HepG2 (cell line): ENCODE measurements at regions not wholly inside any gene's neighbourhood (a gene's known extent, or its start where the extent isn't known, plus 50 kb on each side); places are given as distances from the start of the nearest gene placed in this dataset.

Experiments used
- ATAC-seq: fragments of 200-7000 bp; cut with Tn5 transposase; 3 replicates; pipeline ENCODE4 v1.9.1; 2020; ENCODE audit warnings: mild to moderate bottlenecking, moderate library complexity
- BruUV-seq: library from RNA; stranded (reverse); fragments of 400-500 nt; replicated peaks from 2 replicates; lab custom pipeline; 2021; lab: Mats Ljungman, UMichigan
- CTCF ChIA-PET: fragments of 300-600 bp; formaldehyde crosslinking; extraction: SDS; loops from one replicate; lab custom pipeline; 2021; ENCODE audit warnings: low total read pairs, inconsistent platforms, low intra/inter-chr PET ratio; lab: Yijun Ruan, JAX
- POLR2A ChIA-PET: fragments of 350-600 bp; sonication (Branson Sonifier 250); formaldehyde crosslinking; loops from one replicate; lab custom pipeline; 2020; ENCODE audit warnings: antibody characterized with exemption, inconsistent platforms; lab: Yijun Ruan, JAX
- DNase-seq: peaks from one replicate; pipeline ENCODE4 v3.0.0-alpha.2; 2015; ENCODE audit warnings: low spot score
- FAIRE-seq: peaks from 3 replicates; lab custom pipeline; 2011; peaks lifted over from hg19 to GRCh38; lab: Jason Lieb, UNC
- H2AFZ ChIP-seq: one replicate; pipeline ENCODE4 v1.6.1; 2011; ENCODE audit warnings: low read length, inconsistent platforms
- H3K27ac ChIP-seq: fragments of 300-600 bp; 3 replicates; pipeline ENCODE4 v1.8.0; 2011; ENCODE audit warnings: mixed run types, mild to moderate bottlenecking, mixed read lengths, low read length, inconsistent platforms; ENCODE audit not compliant: insufficient read depth; ENCODE audit errors: extremely low read length
- H3K27me3 ChIP-seq, 2 experiments: fragments of 200-600 bp in 1 of 2; 2 replicates in 1 of 2; 3 replicates in 1 of 2; pipeline versions ENCODE4 v1.6.0 to v1.8.0; 2011; ENCODE audit warnings: low read length in 2 of 2, mild to moderate bottlenecking in 2 of 2, moderate library complexity in 2 of 2, inconsistent platforms in 1 of 2; ENCODE audit not compliant: insufficient read depth in 2 of 2, control insufficient read depth in 1 of 2
- H3K36me3 ChIP-seq, 2 experiments: fragments of 200-600 bp in 1 of 2; replicated peaks in 1 of 2; 2 replicates in 1 of 2; 3 replicates in 1 of 2; pipeline versions ENCODE4 v1.5.1 to v1.8.0; 2011; ENCODE audit warnings: low read length in 2 of 2, inconsistent platforms in 1 of 2; ENCODE audit not compliant: insufficient read depth in 2 of 2, control insufficient read depth in 1 of 2
- H3K4me1 ChIP-seq: 2 replicates; pipeline ENCODE4 v1.5.1; 2012; ENCODE audit warnings: low read length, inconsistent platforms; ENCODE audit not compliant: insufficient read depth
- H3K4me2 ChIP-seq: 2 replicates; pipeline ENCODE4 v1.6.0; 2011; ENCODE audit warnings: low read depth, low read length, inconsistent platforms
- H3K4me3 ChIP-seq, 3 experiments: fragments of 200-600 bp in 1 of 3; sonication (generic), shearing (Covaris generic) in 1 of 3; replicated peaks in 1 of 3; 2 replicates each; pipeline ENCODE4 v1.5.1; 2011 to 2016; ENCODE audit warnings: low read length in 3 of 3, inconsistent platforms in 2 of 3, low read depth in 2 of 3, mild to moderate bottlenecking in 2 of 3, control low read depth in 1 of 3, mixed read lengths in 1 of 3; ENCODE audit not compliant: insufficient read depth in 1 of 3
- H3K79me2 ChIP-seq: one replicate; pipeline ENCODE4 v1.6.1; 2011; ENCODE audit warnings: low read length, inconsistent platforms; ENCODE audit not compliant: insufficient read depth
- H3K9ac ChIP-seq: 2 replicates; pipeline ENCODE4 v1.6.0; 2011; ENCODE audit warnings: mild to moderate bottlenecking, low read depth, low read length, inconsistent platforms; ENCODE audit not compliant: insufficient read depth
- H3K9me3 ChIP-seq: 2 replicates; pipeline ENCODE4 v1.5.1; 2012; ENCODE audit warnings: mild to moderate bottlenecking, low read length
- H4K20me1 ChIP-seq: 2 replicates; pipeline ENCODE4 v1.6.0; 2011; ENCODE audit warnings: inconsistent platforms, mild to moderate bottlenecking, low read length, moderate library complexity; ENCODE audit not compliant: insufficient read depth
- ARHGAP35 ChIP-seq: sonication (generic); formaldehyde crosslinking; IDR thresholded peaks from 2 replicates; pipeline ENCODE4 v1.9.0; 2022; ENCODE audit warnings: mild to moderate bottlenecking, inconsistent platforms, moderate library complexity, missing genetic modification reagents, borderline replicate concordance
- CREB1 ChIP-seq, 2 experiments: fragments of 450-650 bp in 1 of 2; IDR thresholded peaks; 2 replicates each; pipeline ENCODE4 v1.6.1; 2016 to 2017; ENCODE audit warnings: control low read depth in 1 of 2, mild to moderate bottlenecking in 1 of 2, missing compliant biosample characterization in 1 of 2, missing genetic modification characterization in 1 of 2
- FOXP4 ChIP-seq: sonication (generic); formaldehyde crosslinking; IDR thresholded peaks from 2 replicates; pipeline ENCODE4 v1.4.0; 2020; ENCODE audit warnings: missing genetic modification reagents
- GLI4 ChIP-seq: sonication (generic); formaldehyde crosslinking; IDR thresholded peaks from 2 replicates; pipeline ENCODE4 v1.5.1; 2020; ENCODE audit warnings: missing genetic modification reagents, mild to moderate bottlenecking, moderate library complexity, borderline replicate concordance
- HOXA5 ChIP-seq: sonication (generic); formaldehyde crosslinking; IDR thresholded peaks from 2 replicates; pipeline ENCODE4 v1.4.0; 2020; ENCODE audit warnings: missing genetic modification reagents
- KLF13 ChIP-seq: sonication (generic); formaldehyde crosslinking; IDR thresholded peaks from 2 replicates; pipeline ENCODE4 v1.4.0; 2020; ENCODE audit warnings: mild to moderate bottlenecking, missing genetic modification reagents
- NFE2L1 ChIP-seq: sonication (generic); formaldehyde crosslinking; IDR thresholded peaks from 2 replicates; pipeline ENCODE4 v1.4.0; 2020; ENCODE audit warnings: missing genetic modification reagents, mild to moderate bottlenecking, borderline replicate concordance
- POLR2AphosphoS2 ChIP-seq: IDR thresholded peaks from 2 replicates; pipeline ENCODE4 v1.6.1; 2011; ENCODE audit warnings: low read depth, low read length, improper control_type of control experiment
- SAP130 ChIP-seq: IDR thresholded peaks from 2 replicates; pipeline ENCODE4 v1.6.1; 2016; ENCODE audit warnings: low read depth
- SNAPC4 ChIP-seq: sonication (generic); formaldehyde crosslinking; IDR thresholded peaks from 2 replicates; pipeline ENCODE4 v1.4.0; 2020; ENCODE audit warnings: mild to moderate bottlenecking, missing genetic modification reagents
- SRSF4 ChIP-seq: fragments of 200-400 bp; formaldehyde crosslinking; IDR thresholded peaks from one replicate; pipeline ENCODE4 v1.6.1; 2018; ENCODE audit warnings: mild to moderate bottlenecking, low read depth, low read length, moderate library complexity; ENCODE audit not compliant: poor library complexity, severe bottlenecking
- SUZ12 ChIP-seq: fragments of 150-350 bp; IDR thresholded peaks from 2 replicates; pipeline ENCODE4 v1.6.1; 2014; ENCODE audit warnings: low read depth, low read length
- ZFYVE20 ChIP-seq: sonication (generic); formaldehyde crosslinking; IDR thresholded peaks from 2 replicates; pipeline ENCODE4 v1.8.0; 2023; ENCODE audit warnings: low read depth, mild to moderate bottlenecking, moderate library complexity, missing genetic modification reagents, borderline replicate concordance
- ZNF260 ChIP-seq: sonication (generic); formaldehyde crosslinking; IDR thresholded peaks from 2 replicates; pipeline ENCODE4 v1.4.0; 2020; ENCODE audit warnings: missing genetic modification reagents, low read depth, mild to moderate bottlenecking, borderline replicate concordance
- ZNF350 ChIP-seq: sonication (generic); formaldehyde crosslinking; IDR thresholded peaks from 2 replicates; pipeline ENCODE4 v1.4.0; 2020; ENCODE audit warnings: mild to moderate bottlenecking, low read depth, missing genetic modification reagents, borderline replicate concordance
- ZNF7 ChIP-seq: IDR thresholded peaks from 2 replicates; pipeline ENCODE4 v1.6.1; 2016; ENCODE audit warnings: missing biosample characterization, missing genetic modification reagents
- ZNF720 ChIP-seq: sonication (generic); formaldehyde crosslinking; IDR thresholded peaks from 2 replicates; pipeline ENCODE4 v1.4.0; 2020; ENCODE audit warnings: missing genetic modification reagents
- WGBS: methylation state at CpG from one replicate; pipeline ENCODE4 v1.1.6; 2017; ENCODE audit warnings: low lambda C conversion rate; 5-methylcytosine and 5-hydroxymethylcytosine counted together
- in situ Hi-C: cut with HindIII; loops from 2 replicates; pipeline ENCODE4 v1.10.0; 2017; ENCODE audit warnings: low pct_unique_long_range_greater_than_20kb; ENCODE audit not compliant: extremely low pct_ligation_motif_present
- intact Hi-C: fragments of 100-400 bp; cut with micrococcal nuclease; formaldehyde crosslinking; loops from one replicate; pipeline ENCODE4 v1.10.0; 2022; ENCODE audit not compliant: unreplicated experiment

- CTCF ChIA-PET, result no interaction called here
- FAIRE-seq (no peak), DNase-seq (no peak), ATAC-seq (no peak)
- H3K4me3 ChIP-seq, result no peak overlapping the region
- H4K20me1 ChIP-seq, result no peaks in the 10 kb centered on the region
- no peaks in the 10 kb centered on the region for H3K79me2 ChIP-seq
- peaks cover 6% of the 10 kb centered on the region for H3K9me3 ChIP-seq
- H3K9ac ChIP-seq, result no peak overlapping the region
- no peaks in the 10 kb centered on the region for H3K4me1 ChIP-seq
- POLR2A ChIA-PET, result no interaction called here
- H3K27ac ChIP-seq, result no peak overlapping the region
- BruUV-seq, result no TSS peak
- H3K36me3 ChIP-seq, result no peaks in the 10 kb centered on the region
- no peaks in the 10 kb centered on the region for H3K27me3 ChIP-seq
- intact Hi-C loops, result no loop called here
- in situ Hi-C loops, result no loop called here
- H2AFZ ChIP-seq, result no peak overlapping the region
- no peak overlapping the region for H3K4me2 ChIP-seq
- WGBS, result 0% methylated on average over 1 of the region's 2 CpGs
- TF ChIP-seq ZNF350 (CRISPR knock-in tag) (no peak), ZNF720 (CRISPR knock-in tag) (no peak), ZFYVE20 (CRISPR knock-in tag) (no peak), SNAPC4 (CRISPR knock-in tag) (no peak), NFE2L1 (CRISPR knock-in tag) (no peak), ARHGAP35 (CRISPR knock-in tag) (no peak), SUZ12 (no peak), ZNF260 (no peak), SRSF4 (no peak), HOXA5 (CRISPR knock-in tag) (no peak), FOXP4 (no peak), POLR2AphosphoS2 (no peak), CREB1 (IDR thresholded peaks at IDR 0.05) (no peak), CREB1 (CRISPR knock-in tag; IDR thresholded peaks at IDR 0.05) (no peak), SAP130 (CRISPR knock-in tag) (no peak), KLF13 (no peak), GLI4 (no peak), ZNF7 (CRISPR knock-in tag) (no peak)
These were observed 121.2 kb upstream of the CXXC4 start for GRCh38 chr4:104615926-104616325.
